Loucy (cell line): ENCODE measurements at regions not wholly inside any gene's neighbourhood (a gene's known extent, or its start where the extent isn't known, plus 50 kb on each side); places are given as distances from the start of the nearest gene placed in this dataset.

Source experiments
- H2AFZ ChIP-seq: fragments of 200-600 bp; sonication (generic); 2 replicates; pipeline ENCODE4 v1.6.0; 2016; ENCODE audit warnings: antibody characterized with exemption, mild to moderate bottlenecking, low read length, moderate library complexity
- H3F3A ChIP-seq: fragments of 200-600 bp; 2 replicates; pipeline ENCODE4 v1.6.0; 2016; ENCODE audit warnings: antibody characterized with exemption, low read depth, mild to moderate bottlenecking
- H3K27me3 ChIP-seq: fragments of 200-600 bp; sonication (generic); 2 replicates; pipeline ENCODE4 v1.6.1; 2014; ENCODE audit warnings: low read length, mild to moderate bottlenecking; ENCODE audit not compliant: insufficient read depth, poor library complexity, severe bottlenecking
- H3K36me3 ChIP-seq: fragments of 200-600 bp; sonication (generic); 2 replicates; pipeline ENCODE4 v1.6.1; 2016; ENCODE audit warnings: low read length; ENCODE audit not compliant: insufficient read depth
- H3K4me1 ChIP-seq: fragments of 200-600 bp; sonication (generic); 2 replicates; pipeline ENCODE4 v1.5.1; 2014; ENCODE audit warnings: low read length, mild to moderate bottlenecking; ENCODE audit not compliant: insufficient read depth, poor library complexity, severe bottlenecking
- H3K4me2 ChIP-seq: fragments of 200-600 bp; sonication (generic); 2 replicates; pipeline ENCODE4 v1.6.0; 2014; ENCODE audit warnings: antibody characterized with exemption, low read length, low read depth, mild to moderate bottlenecking; ENCODE audit not compliant: poor library complexity, severe bottlenecking
- H3K4me3 ChIP-seq: fragments of 200-600 bp; sonication (generic); 2 replicates; pipeline ENCODE4 v1.5.1; 2014; ENCODE audit warnings: low read length, mild to moderate bottlenecking, mixed read lengths; ENCODE audit not compliant: poor library complexity, severe bottlenecking
- H3K79me2 ChIP-seq: fragments of 200-600 bp; sonication (generic); 2 replicates; pipeline ENCODE4 v1.6.1; 2014; ENCODE audit warnings: low read length; ENCODE audit not compliant: insufficient read depth
- H3K9ac ChIP-seq: fragments of 200-600 bp; sonication (generic); 2 replicates; pipeline ENCODE4 v1.6.0; 2014; ENCODE audit warnings: mild to moderate bottlenecking, low read depth, low read length, moderate library complexity; ENCODE audit not compliant: poor library complexity, severe bottlenecking
- H3K9me2 ChIP-seq: fragments of 200-600 bp; sonication (generic); replicated peaks from 2 replicates; pipeline ENCODE4 v1.6.1; 2016; ENCODE audit warnings: low read depth, low read length, mixed read lengths
- H3K9me3 ChIP-seq: fragments of 200-600 bp; sonication (generic); 2 replicates; pipeline ENCODE4 v1.6.1; 2014; ENCODE audit warnings: mild to moderate bottlenecking, antibody characterized with exemption, low read length, low read depth; ENCODE audit not compliant: insufficient read depth
- H4K20me1 ChIP-seq: fragments of 200-600 bp; sonication (generic); 2 replicates; pipeline ENCODE4 v1.6.0; 2014; ENCODE audit warnings: antibody characterized with exemption, low read length, mild to moderate bottlenecking; ENCODE audit not compliant: insufficient read depth, poor library complexity, severe bottlenecking
- EZH2phosphoT487 ChIP-seq: fragments of 200-600 bp; IDR thresholded peaks from 2 replicates; pipeline ENCODE4 v1.6.1; 2018; ENCODE audit warnings: antibody characterized with exemption, mild to moderate bottlenecking, moderate library complexity, borderline replicate concordance
- TF ChIP-seq, protein P1 (sequence below): fragments of 200-600 bp; sonication (generic); conservative IDR thresholded peaks from 2 replicates; pipeline ENCODE4 v1.5.1; 2014; ENCODE audit warnings: mild to moderate bottlenecking, antibody characterized with exemption, low read length

- TF ChIP-seq, protein P1, sequence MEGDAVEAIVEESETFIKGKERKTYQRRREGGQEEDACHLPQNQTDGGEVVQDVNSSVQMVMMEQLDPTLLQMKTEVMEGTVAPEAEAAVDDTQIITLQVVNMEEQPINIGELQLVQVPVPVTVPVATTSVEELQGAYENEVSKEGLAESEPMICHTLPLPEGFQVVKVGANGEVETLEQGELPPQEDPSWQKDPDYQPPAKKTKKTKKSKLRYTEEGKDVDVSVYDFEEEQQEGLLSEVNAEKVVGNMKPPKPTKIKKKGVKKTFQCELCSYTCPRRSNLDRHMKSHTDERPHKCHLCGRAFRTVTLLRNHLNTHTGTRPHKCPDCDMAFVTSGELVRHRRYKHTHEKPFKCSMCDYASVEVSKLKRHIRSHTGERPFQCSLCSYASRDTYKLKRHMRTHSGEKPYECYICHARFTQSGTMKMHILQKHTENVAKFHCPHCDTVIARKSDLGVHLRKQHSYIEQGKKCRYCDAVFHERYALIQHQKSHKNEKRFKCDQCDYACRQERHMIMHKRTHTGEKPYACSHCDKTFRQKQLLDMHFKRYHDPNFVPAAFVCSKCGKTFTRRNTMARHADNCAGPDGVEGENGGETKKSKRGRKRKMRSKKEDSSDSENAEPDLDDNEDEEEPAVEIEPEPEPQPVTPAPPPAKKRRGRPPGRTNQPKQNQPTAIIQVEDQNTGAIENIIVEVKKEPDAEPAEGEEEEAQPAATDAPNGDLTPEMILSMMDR = no peak
- TF ChIP-seq EZH2phosphoT487 = no peak
Measured at GRCh38 chr3:10725067-10725466, 91.0 kb upstream of the SLC6A11 start.

GRCh38 chr3:10725846-10726245, 90.2 kb upstream of the SLC6A11 start:
- Histone ChIP-seq H3K36me3 (no peaks in the 10 kb centered on the region), H3K4me2 (no peak overlapping the region), H3K79me2 (no peaks in the 10 kb centered on the region), H3K9ac (no peak overlapping the region), H3K9me2 (no peaks in the 10 kb centered on the region), H3F3A (no peaks in the 10 kb centered on the region), H3K4me3 (no peak overlapping the region), H3K27me3 (no peaks in the 10 kb centered on the region), H4K20me1 (no peaks in the 10 kb centered on the region), H2AFZ (no peak overlapping the region), H3K9me3 (no peaks in the 10 kb centered on the region), H3K4me1 (no peaks in the 10 kb centered on the region)
- no peak for TF ChIP-seq EZH2phosphoT487
- TF ChIP-seq, protein P1 = no peak

More at GRCh38 chr3:10725067-10725466, 91.0 kb upstream of the SLC6A11 start:
- Histone ChIP-seq H3K4me1 (no peaks in the 10 kb centered on the region), H2AFZ (no peak overlapping the region), H3K36me3 (no peaks in the 10 kb centered on the region), H4K20me1 (no peaks in the 10 kb centered on the region), H3K27me3 (no peaks in the 10 kb centered on the region), H3K9me3 (no peaks in the 10 kb centered on the region), H3K4me3 (no peak overlapping the region), H3K4me2 (no peak overlapping the region), H3K79me2 (no peaks in the 10 kb centered on the region), H3K9me2 (no peaks in the 10 kb centered on the region), H3K9ac (no peak overlapping the region), H3F3A (no peaks in the 10 kb centered on the region)

- Histone ChIP-seq H3K4me3 (no peak overlapping the region), H2AFZ (no peak overlapping the region), H3F3A (no peaks in the 10 kb centered on the region), H3K9me2 (no peaks in the 10 kb centered on the region), H3K79me2 (no peaks in the 10 kb centered on the region), H3K4me2 (no peak overlapping the region), H3K9me3 (no peaks in the 10 kb centered on the region), H4K20me1 (no peaks in the 10 kb centered on the region), H3K4me1 (no peaks in the 10 kb centered on the region), H3K9ac (no peak overlapping the region), H3K36me3 (no peaks in the 10 kb centered on the region), H3K27me3 (no peaks in the 10 kb centered on the region)
- no peak for TF ChIP-seq EZH2phosphoT487
- TF ChIP-seq, protein P1 = no peak
Measured at GRCh38 chr3:10726787-10727186, 89.2 kb upstream of the SLC6A11 start.
